ENCODE measurements at regions not wholly inside any gene's neighbourhood (a gene's known extent, or its start where the extent isn't known, plus 50 kb on each side); places are given as distances from the start of the nearest gene placed in this dataset.

DNA sequence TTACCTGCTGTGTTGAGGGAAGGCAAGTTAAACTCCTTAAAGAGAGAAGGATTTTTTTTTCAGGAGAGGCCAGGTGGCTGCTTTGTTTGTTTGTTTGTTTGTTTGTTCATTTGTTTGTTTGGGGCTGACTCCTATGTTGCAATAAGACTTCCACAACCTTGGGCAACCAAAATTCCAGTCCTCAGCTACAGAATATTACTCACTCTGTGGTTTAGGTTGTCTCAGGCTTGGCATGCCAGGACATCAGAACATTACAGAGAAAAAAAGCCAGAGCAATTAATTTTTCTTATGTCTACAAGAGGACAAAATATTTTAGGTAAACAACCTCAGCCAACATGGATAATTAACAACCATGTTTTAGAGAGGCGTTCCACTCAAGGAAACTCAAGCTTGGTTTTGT, 156.7 kb upstream of the ATP11B start:
- peaks cover 2% of the 10 kb centered on the region for H3K27me3 Mint-ChIP-seq (ENCODE audit: insufficient read depth)
- no peak for DNase-seq
- H3K36me3 Mint-ChIP-seq (ENCODE audit: low read depth): no peaks in the 10 kb centered on the region
- no peak overlapping the region for H3K4me3 Mint-ChIP-seq
- 93% methylated on average over 1 of the region's 1 CpG; no CpG with 5 or more reads in 1 of the 2 experiments for WGBS, 2 experiments (ENCODE audit: insufficient coverage in 1 of 2, insufficient read length in 1 of 2)
- no peak for TF ChIP-seq CTCF (conservative IDR thresholded peaks at IDR 0.05)
- H3K27ac ChIP-seq (ENCODE audit: low read depth, low read length): no peak overlapping the region
- no peak overlapping the region for H3K9ac ChIP-seq (ENCODE audit: extremely low read depth, low read length, poor library complexity, severe bottlenecking)
- peaks cover 5% of the 10 kb centered on the region for H3K9me3 Mint-ChIP-seq
- no peak overlapping the region for H3K4me3 ChIP-seq (ENCODE audit: low read length)
- H3K27ac Mint-ChIP-seq: no peak overlapping the region
- H3K9me3 ChIP-seq (ENCODE audit: control insufficient read depth, low read length): peaks cover 8% of the 10 kb centered on the region
- peaks cover 11% of the 10 kb centered on the region for H3K4me1 Mint-ChIP-seq
- H3K27me3 ChIP-seq (ENCODE audit: control insufficient read depth, insufficient read depth, low read length, poor library complexity, severe bottlenecking): no peaks in the 10 kb centered on the region
- H3K36me3 ChIP-seq (ENCODE audit: control insufficient read depth, insufficient read depth, low read length): no peaks in the 10 kb centered on the region
- no peaks in the 10 kb centered on the region for H3K4me1 ChIP-seq (ENCODE audit: control insufficient read depth, insufficient read depth, low read length)

- no peak for TF ChIP-seq CTCF (conservative IDR thresholded peaks at IDR 0.05)
- no peak overlapping the region for H3K27ac ChIP-seq (ENCODE audit: low read depth, low read length)
- 93 to 100% methylated on average over 2 of the region's 2 CpGs for WGBS, 2 experiments (ENCODE audit: insufficient coverage in 1 of 2, insufficient read length in 1 of 2)
- peaks cover 8% of the 10 kb centered on the region for H3K9me3 ChIP-seq (ENCODE audit: control insufficient read depth, low read length)
- Mint-ChIP-seq H3K27ac (no peak overlapping the region), H3K4me1 (peaks cover 11% of the 10 kb centered on the region), H3K36me3 (ENCODE audit: low read depth) (no peaks in the 10 kb centered on the region), H3K27me3 (ENCODE audit: insufficient read depth) (peaks cover 2% of the 10 kb centered on the region), H3K9me3 (peaks cover 5% of the 10 kb centered on the region), H3K4me3 (no peak overlapping the region)
- no peaks in the 10 kb centered on the region for H3K4me1 ChIP-seq (ENCODE audit: control insufficient read depth, insufficient read depth, low read length)
- H3K4me3 ChIP-seq (ENCODE audit: low read length): no peak overlapping the region
- H3K9ac ChIP-seq (ENCODE audit: extremely low read depth, low read length, poor library complexity, severe bottlenecking): no peak overlapping the region
- DNase-seq: no peak
- no peaks in the 10 kb centered on the region for H3K36me3 ChIP-seq (ENCODE audit: control insufficient read depth, insufficient read depth, low read length)
- H3K27me3 ChIP-seq (ENCODE audit: control insufficient read depth, insufficient read depth, low read length, poor library complexity, severe bottlenecking): no peaks in the 10 kb centered on the region
Measured at GRCh38 chr3:182637350-182638110, 155.8 kb upstream of the ATP11B start.

- Mint-ChIP-seq H3K36me3 (ENCODE audit: low read depth) (no peaks in the 10 kb centered on the region), H3K27ac (no peak overlapping the region), H3K9me3 (peaks cover 5% of the 10 kb centered on the region), H3K4me1 (peaks cover 2% of the 10 kb centered on the region), H3K27me3 (ENCODE audit: insufficient read depth) (no peaks in the 10 kb centered on the region), H3K4me3 (no peak overlapping the region)
- H3K9ac ChIP-seq (ENCODE audit: extremely low read depth, low read length, poor library complexity, severe bottlenecking): no peak overlapping the region
- H3K9me3 ChIP-seq (ENCODE audit: control insufficient read depth, low read length): peaks cover 8% of the 10 kb centered on the region
- H3K27ac ChIP-seq (ENCODE audit: low read depth, low read length): peak overlapping the region; percentile 15
- WGBS, 2 experiments (ENCODE audit: insufficient coverage in 1 of 2, insufficient read length in 1 of 2): 91 to 93% methylated on average over 2 to 3 of the region's 3 CpGs
- H3K4me1 ChIP-seq (ENCODE audit: control insufficient read depth, insufficient read depth, low read length): no peaks in the 10 kb centered on the region
- DNase-seq: peak; percentile 42
- TF ChIP-seq CTCF (conservative IDR thresholded peaks at IDR 0.05): no peak
- H3K27me3 ChIP-seq (ENCODE audit: control insufficient read depth, insufficient read depth, low read length, poor library complexity, severe bottlenecking): no peaks in the 10 kb centered on the region
- H3K36me3 ChIP-seq (ENCODE audit: control insufficient read depth, insufficient read depth, low read length): no peaks in the 10 kb centered on the region
- H3K4me3 ChIP-seq (ENCODE audit: low read length): no peak overlapping the region
Measured at GRCh38 chr3:182644013-182644412, 149.3 kb upstream of the ATP11B start.
